SK-N-SH treated with all-trans-retinoic acid at 6 μM for 48 hours (cell line): ENCODE measurements at regions not wholly inside any gene's neighbourhood (a gene's known extent, or its start where the extent isn't known, plus 50 kb on each side); places are given as distances from the start of the nearest gene placed in this dataset.

Experiments
- BACH2 ChIP-seq: fragments of 250-450 bp; sonication (Bioruptor Pico); IDR thresholded peaks from 2 replicates; pipeline ENCODE4 v1.9.0; 2021; ENCODE audit warnings: mild to moderate bottlenecking, borderline replicate concordance
- RARB ChIP-seq: fragments of 250-450 bp; sonication (Bioruptor Pico); IDR thresholded peaks from 2 replicates; pipeline ENCODE4 v1.8.0; 2021; ENCODE audit warnings: mild to moderate bottlenecking, moderate library complexity
- TF ChIP-seq, protein P1 (sequence below): fragments of 250-450 bp; sonication (Bioruptor Pico); IDR thresholded peaks from 2 replicates; pipeline ENCODE4 v1.5.1; 2020; ENCODE audit warnings: low read depth, mild to moderate bottlenecking, moderate library complexity

DNA sequence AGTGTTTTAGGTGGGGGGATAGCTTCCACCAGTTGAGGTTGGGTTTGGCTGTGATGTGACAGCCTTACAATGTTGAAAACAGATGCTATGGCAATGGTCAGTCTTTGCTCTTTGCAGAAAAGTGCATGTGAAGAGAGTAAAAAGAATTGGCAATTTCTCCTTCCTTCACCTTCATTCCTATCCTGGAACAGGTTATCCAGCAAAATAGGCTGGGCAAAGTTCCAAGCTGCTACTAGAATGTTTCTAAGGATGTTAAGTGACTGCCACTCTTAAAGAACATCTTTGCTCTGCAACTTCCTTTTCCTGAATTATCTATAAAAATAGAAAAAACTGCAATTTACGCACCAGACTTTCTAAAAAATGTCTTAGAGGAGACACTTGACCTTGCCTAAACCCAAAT, 50.1 kb upstream of the MYCBP2 start:
- TF ChIP-seq RARB (CRISPR knock-in tag) (no peak), BACH2 (CRISPR knock-in tag) (no peak)
- TF ChIP-seq, protein P1, sequence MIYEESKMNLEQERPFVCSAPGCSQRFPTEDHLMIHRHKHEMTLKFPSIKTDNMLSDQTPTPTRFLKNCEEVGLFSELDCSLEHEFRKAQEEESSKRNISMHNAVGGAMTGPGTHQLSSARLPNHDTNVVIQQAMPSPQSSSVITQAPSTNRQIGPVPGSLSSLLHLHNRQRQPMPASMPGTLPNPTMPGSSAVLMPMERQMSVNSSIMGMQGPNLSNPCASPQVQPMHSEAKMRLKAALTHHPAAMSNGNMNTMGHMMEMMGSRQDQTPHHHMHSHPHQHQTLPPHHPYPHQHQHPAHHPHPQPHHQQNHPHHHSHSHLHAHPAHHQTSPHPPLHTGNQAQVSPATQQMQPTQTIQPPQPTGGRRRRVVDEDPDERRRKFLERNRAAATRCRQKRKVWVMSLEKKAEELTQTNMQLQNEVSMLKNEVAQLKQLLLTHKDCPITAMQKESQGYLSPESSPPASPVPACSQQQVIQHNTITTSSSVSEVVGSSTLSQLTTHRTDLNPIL, result no peak
